ENCODE measurements at regions not wholly inside any gene's neighbourhood (a gene's known extent, or its start where the extent isn't known, plus 50 kb on each side); places are given as distances from the start of the nearest gene placed in this dataset.

GRCh38 chr2:10520154-10520553 lies 72.0 kb upstream of the ODC1 start:
- peak; percentile 7 to 59 for DNase-seq

- no peak for DNase-seq
Observed at GRCh38 chr2:10519394-10519740, 71.2 kb upstream of the ODC1 start.

- no peak for DNase-seq
Observed at GRCh38 chr2:10518470-10519393, 70.6 kb upstream of the ODC1 start.

GRCh38 chr2:10517351-10518043 lies 69.4 kb upstream of the ODC1 start:
- DNase-seq = no peak

GRCh38 chr2:10515887-10516286 lies 67.8 kb upstream of the ODC1 start:
- no peak for DNase-seq

- DNase-seq = no peak
Observed at GRCh38 chr2:10514743-10515142, 66.6 kb upstream of the ODC1 start.

GRCh38 chr2:10514273-10514672 lies 66.1 kb upstream of the ODC1 start:
- no peak for DNase-seq

GRCh38 chr2:10513201-10513600 lies 65.1 kb upstream of the ODC1 start:
- no peak for DNase-seq

- DNase-seq = no peak
Observed at GRCh38 chr2:10508038-10508437, 59.9 kb upstream of the ODC1 start.

- DNase-seq = no peak
Observed at GRCh38 chr2:10507106-10507505, 59.0 kb upstream of the ODC1 start.

- DNase-seq = no peak
Observed at GRCh38 chr2:10504994-10505820, 57.1 kb upstream of the ODC1 start.

- DNase-seq = no peak
Observed at GRCh38 chr2:10504370-10504993, 56.4 kb upstream of the ODC1 start.

- DNase-seq = no peak
Observed at GRCh38 chr2:10502803-10503107, 54.6 kb upstream of the ODC1 start.

- DNase-seq = no peak
Observed at GRCh38 chr2:10501980-10502802, 54.1 kb upstream of the ODC1 start.

- DNase-seq = no peak
Observed at GRCh38 chr2:10501451-10501961, 53.4 kb upstream of the ODC1 start.

- DNase-seq = no peak
Observed at GRCh38 chr2:10500601-10501361, 52.7 kb upstream of the ODC1 start.

GRCh38 chr2:10499911-10500521 lies 51.9 kb upstream of the ODC1 start:
- no peak for DNase-seq

- no peak for DNase-seq
Observed at GRCh38 chr2:10499275-10499907, 51.3 kb upstream of the ODC1 start.

- no peak for DNase-seq
Observed at GRCh38 chr2:10498525-10499274, 50.6 kb upstream of the ODC1 start.
